ENCODE measurements at regions not wholly inside any gene's neighbourhood (a gene's known extent, or its start where the extent isn't known, plus 50 kb on each side); places are given as distances from the start of the nearest gene placed in this dataset.
"Not testable (repeated sequence)": the region's sequence is repeated elsewhere in the genome, so short reads cannot be mapped to it uniquely, and the experiment has no call there.

- H3K9me3 ChIP-seq (ENCODE audit: control insufficient read depth, low read length), result no peaks in the 10 kb centered on the region
- H3K27me3 ChIP-seq (ENCODE audit: control insufficient read depth, insufficient read depth, low read length, poor library complexity, severe bottlenecking), result no peaks in the 10 kb centered on the region
- H3K4me1 ChIP-seq (ENCODE audit: control insufficient read depth, insufficient read depth, low read length), result no peaks in the 10 kb centered on the region
- no peak overlapping the region for H3K27ac ChIP-seq (ENCODE audit: insufficient read depth, low read depth, low read length, poor library complexity, severe bottlenecking)
- no peaks in the 10 kb centered on the region for H3K36me3 ChIP-seq (ENCODE audit: control insufficient read depth, insufficient read depth, low read length)
- H3K4me3 ChIP-seq (ENCODE audit: insufficient read depth, low read depth, low read length), result no peak overlapping the region
Measured at GRCh38 chr13:109312399-109312798, 474.0 kb downstream of the IRS2 start.

DNA sequence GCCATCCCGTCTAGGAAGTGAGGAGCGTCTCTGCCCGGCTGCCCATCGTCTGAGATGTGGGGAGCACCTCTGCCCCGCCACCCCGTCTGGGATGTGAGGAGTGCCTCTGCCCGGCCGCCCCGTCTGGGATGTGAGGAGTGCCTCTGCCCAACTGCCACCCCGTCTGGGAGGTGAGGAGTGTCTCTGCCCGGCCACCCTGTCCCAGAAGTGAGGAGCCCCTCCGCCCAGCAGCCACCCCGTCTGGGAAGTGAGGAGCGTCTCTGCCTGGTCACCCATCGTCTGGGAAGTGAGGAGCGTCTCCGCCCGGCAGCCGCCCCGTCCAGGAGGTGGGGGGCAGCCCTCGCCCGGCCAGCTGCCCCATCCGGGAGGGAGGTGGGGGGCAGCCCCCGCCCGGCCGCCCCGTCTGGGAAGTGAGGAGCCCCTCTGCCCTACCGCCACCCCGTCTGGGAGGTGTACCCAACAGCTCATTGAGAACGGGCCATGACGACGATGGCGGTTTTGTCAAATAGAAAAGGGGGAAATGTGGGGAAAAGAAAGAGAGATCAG lies 474.9 kb downstream of the IRS2 start:
- 94 to 95% methylated on average over 28 to 30 of the region's 33 CpGs for WGBS, 2 experiments
- H3K4me1 ChIP-seq (ENCODE audit: control insufficient read depth, insufficient read depth, low read length); H3K4me3 ChIP-seq (ENCODE audit: insufficient read depth, low read depth, low read length): not testable (repeated sequence)

GRCh38 chr13:109309625-109310363 lies 476.6 kb downstream of the IRS2 start:
- Histone ChIP-seq H3K4me1 (ENCODE audit: control insufficient read depth, insufficient read depth, low read length) (no peaks in the 10 kb centered on the region), H3K27ac (ENCODE audit: insufficient read depth, low read depth, low read length, poor library complexity, severe bottlenecking) (no peak overlapping the region), H3K4me3 (ENCODE audit: insufficient read depth, low read depth, low read length) (no peak overlapping the region), H3K36me3 (ENCODE audit: control insufficient read depth, insufficient read depth, low read length) (no peaks in the 10 kb centered on the region), H3K9me3 (ENCODE audit: control insufficient read depth, low read length) (no peaks in the 10 kb centered on the region), H3K27me3 (ENCODE audit: control insufficient read depth, insufficient read depth, low read length, poor library complexity, severe bottlenecking) (no peaks in the 10 kb centered on the region)
- 94 to 96% methylated on average over 11 to 12 of the region's 12 CpGs for WGBS, 2 experiments

More for the DNA sequence above, 474.9 kb downstream of the IRS2 start:
- not testable (repeated sequence) for H3K36me3 ChIP-seq (ENCODE audit: control insufficient read depth, insufficient read depth, low read length); H3K27ac ChIP-seq (ENCODE audit: insufficient read depth, low read depth, low read length, poor library complexity, severe bottlenecking); H3K27me3 ChIP-seq (ENCODE audit: control insufficient read depth, insufficient read depth, low read length, poor library complexity, severe bottlenecking); H3K9me3 ChIP-seq (ENCODE audit: control insufficient read depth, low read length)

DNA sequence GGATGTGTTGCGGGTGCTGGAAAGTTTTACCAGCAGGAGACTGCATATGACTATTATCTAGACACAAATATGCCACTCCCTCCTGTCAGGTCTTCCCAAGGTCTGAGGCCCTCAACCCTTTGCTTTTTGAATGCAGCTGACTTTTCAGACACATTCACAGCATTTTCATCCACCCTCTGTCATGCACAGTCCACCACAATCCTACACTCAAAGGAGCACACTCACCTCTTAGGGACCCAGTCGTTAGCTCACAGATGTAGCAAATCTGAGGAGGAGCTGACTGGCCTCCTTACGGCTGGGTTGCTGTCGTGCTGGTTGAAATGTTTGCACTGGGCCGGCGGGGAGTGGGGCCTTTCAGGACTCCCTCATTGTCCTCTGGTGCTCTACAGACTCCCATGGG lies 479.4 kb downstream of the IRS2 start:
- H3K4me1 ChIP-seq (ENCODE audit: control insufficient read depth, insufficient read depth, low read length), result no peaks in the 10 kb centered on the region
- no peak overlapping the region for H3K4me3 ChIP-seq (ENCODE audit: insufficient read depth, low read depth, low read length)
- no peak overlapping the region for H3K27ac ChIP-seq (ENCODE audit: insufficient read depth, low read depth, low read length, poor library complexity, severe bottlenecking)
- H3K9me3 ChIP-seq (ENCODE audit: control insufficient read depth, low read length), result no peaks in the 10 kb centered on the region
- no peaks in the 10 kb centered on the region for H3K36me3 ChIP-seq (ENCODE audit: control insufficient read depth, insufficient read depth, low read length)
- H3K27me3 ChIP-seq (ENCODE audit: control insufficient read depth, insufficient read depth, low read length, poor library complexity, severe bottlenecking), result no peaks in the 10 kb centered on the region
- 81% methylated on average over 6 of the region's 6 CpGs for WGBS, 2 experiments

GRCh38 chr13:109301726-109302125 lies 484.7 kb downstream of the IRS2 start:
- H3K4me1 ChIP-seq (ENCODE audit: control insufficient read depth, insufficient read depth, low read length), result no peaks in the 10 kb centered on the region
- no peaks in the 10 kb centered on the region for H3K9me3 ChIP-seq (ENCODE audit: control insufficient read depth, low read length)
- no peaks in the 10 kb centered on the region for H3K27me3 ChIP-seq (ENCODE audit: control insufficient read depth, insufficient read depth, low read length, poor library complexity, severe bottlenecking)
- 95% methylated on average over 5 of the region's 5 CpGs for WGBS, 2 experiments
- no peak overlapping the region for H3K27ac ChIP-seq (ENCODE audit: insufficient read depth, low read depth, low read length, poor library complexity, severe bottlenecking)
- no peak overlapping the region for H3K4me3 ChIP-seq (ENCODE audit: insufficient read depth, low read depth, low read length)
- H3K36me3 ChIP-seq (ENCODE audit: control insufficient read depth, insufficient read depth, low read length), result no peaks in the 10 kb centered on the region

- H3K4me3 ChIP-seq (ENCODE audit: insufficient read depth, low read depth, low read length), result no peak overlapping the region
- no peaks in the 10 kb centered on the region for H3K4me1 ChIP-seq (ENCODE audit: control insufficient read depth, insufficient read depth, low read length)
- H3K9me3 ChIP-seq (ENCODE audit: control insufficient read depth, low read length), result no peaks in the 10 kb centered on the region
- 92 to 96% methylated on average over 4 of the region's 4 CpGs for WGBS, 2 experiments
- H3K27ac ChIP-seq (ENCODE audit: insufficient read depth, low read depth, low read length, poor library complexity, severe bottlenecking), result no peak overlapping the region
- no peaks in the 10 kb centered on the region for H3K27me3 ChIP-seq (ENCODE audit: control insufficient read depth, insufficient read depth, low read length, poor library complexity, severe bottlenecking)
- H3K36me3 ChIP-seq (ENCODE audit: control insufficient read depth, insufficient read depth, low read length), result no peaks in the 10 kb centered on the region
Measured at GRCh38 chr13:109301276-109301675, 485.1 kb downstream of the IRS2 start.

DNA sequence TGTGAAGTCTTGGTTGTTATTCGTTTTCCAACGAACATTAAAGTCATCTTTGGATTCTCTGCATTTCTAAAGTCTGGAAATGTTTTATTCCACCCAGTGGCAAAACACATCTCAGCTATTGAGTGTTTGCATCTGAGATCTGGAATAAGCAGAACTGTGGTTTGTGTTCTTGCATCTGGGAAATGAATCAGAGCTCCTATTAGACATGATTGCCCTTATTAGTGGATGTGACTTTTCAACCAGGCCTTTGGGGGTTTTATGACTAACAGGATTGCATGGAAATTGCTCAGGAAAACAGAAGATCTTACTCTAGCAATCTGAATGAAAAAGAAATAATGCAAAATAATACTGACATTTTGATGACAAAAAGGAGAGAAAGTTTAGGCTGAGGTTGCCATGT lies 488.8 kb downstream of the IRS2 start:
- no peaks in the 10 kb centered on the region for H3K4me1 ChIP-seq (ENCODE audit: control insufficient read depth, insufficient read depth, low read length)
- H3K4me3 ChIP-seq (ENCODE audit: insufficient read depth, low read depth, low read length), result no peak overlapping the region
- WGBS, 2 experiments, result 89 to 97% methylated on average over 2 of the region's 2 CpGs
- H3K9me3 ChIP-seq (ENCODE audit: control insufficient read depth, low read length), result no peaks in the 10 kb centered on the region
- H3K36me3 ChIP-seq (ENCODE audit: control insufficient read depth, insufficient read depth, low read length), result no peaks in the 10 kb centered on the region
- H3K27ac ChIP-seq (ENCODE audit: insufficient read depth, low read depth, low read length, poor library complexity, severe bottlenecking), result no peak overlapping the region
- no peaks in the 10 kb centered on the region for H3K27me3 ChIP-seq (ENCODE audit: control insufficient read depth, insufficient read depth, low read length, poor library complexity, severe bottlenecking)

- Histone ChIP-seq H3K4me1 (ENCODE audit: control insufficient read depth, insufficient read depth, low read length) (no peaks in the 10 kb centered on the region), H3K9me3 (ENCODE audit: control insufficient read depth, low read length) (no peaks in the 10 kb centered on the region), H3K36me3 (ENCODE audit: control insufficient read depth, insufficient read depth, low read length) (no peaks in the 10 kb centered on the region), H3K27me3 (ENCODE audit: control insufficient read depth, insufficient read depth, low read length, poor library complexity, severe bottlenecking) (no peaks in the 10 kb centered on the region), H3K4me3 (ENCODE audit: insufficient read depth, low read depth, low read length) (no peak overlapping the region), H3K27ac (ENCODE audit: insufficient read depth, low read depth, low read length, poor library complexity, severe bottlenecking) (no peak overlapping the region)
- 91 to 92% methylated on average over 3 of the region's 3 CpGs for WGBS, 2 experiments
Measured at GRCh38 chr13:109293166-109293565, 493.2 kb downstream of the IRS2 start.

GRCh38 chr13:109288151-109288709 lies 498.2 kb downstream of the IRS2 start:
- no peak overlapping the region for H3K4me3 ChIP-seq (ENCODE audit: insufficient read depth, low read depth, low read length)
- no peaks in the 10 kb centered on the region for H3K36me3 ChIP-seq (ENCODE audit: control insufficient read depth, insufficient read depth, low read length)
- WGBS, 2 experiments, result 84 to 91% methylated on average over 5 to 6 of the region's 6 CpGs
- H3K4me1 ChIP-seq (ENCODE audit: control insufficient read depth, insufficient read depth, low read length), result peaks cover 7% of the 10 kb centered on the region
- no peak overlapping the region for H3K27ac ChIP-seq (ENCODE audit: insufficient read depth, low read depth, low read length, poor library complexity, severe bottlenecking)
- H3K27me3 ChIP-seq (ENCODE audit: control insufficient read depth, insufficient read depth, low read length, poor library complexity, severe bottlenecking), result no peaks in the 10 kb centered on the region
- H3K9me3 ChIP-seq (ENCODE audit: control insufficient read depth, low read length), result no peaks in the 10 kb centered on the region

- H3K4me3 ChIP-seq (ENCODE audit: insufficient read depth, low read depth, low read length), result no peak overlapping the region
Measured at GRCh38 chr13:109287553-109287952, 498.8 kb downstream of the IRS2 start.

More at GRCh38 chr13:109287553-109287952, 498.8 kb downstream of the IRS2 start:
- H3K4me1 ChIP-seq (ENCODE audit: control insufficient read depth, insufficient read depth, low read length), result peaks cover 7% of the 10 kb centered on the region
- H3K36me3 ChIP-seq (ENCODE audit: control insufficient read depth, insufficient read depth, low read length), result no peaks in the 10 kb centered on the region
- no peaks in the 10 kb centered on the region for H3K9me3 ChIP-seq (ENCODE audit: control insufficient read depth, low read length)
- H3K27ac ChIP-seq (ENCODE audit: insufficient read depth, low read depth, low read length, poor library complexity, severe bottlenecking), result no peak overlapping the region
- H3K27me3 ChIP-seq (ENCODE audit: control insufficient read depth, insufficient read depth, low read length, poor library complexity, severe bottlenecking), result no peaks in the 10 kb centered on the region

All from ectodermal cell (in vitro differentiated cells).